A549 (cell line): ENCODE measurements at regions not wholly inside any gene's neighbourhood (a gene's known extent, or its start where the extent isn't known, plus 50 kb on each side); places are given as distances from the start of the nearest gene placed in this dataset.

ENCODE experiments used
- ATAC-seq, 2 experiments: fragments of 200-7000 bp in 1 of 2; fragments of >200 bp in 1 of 2; cut with Nextera tagmentation in 1 of 2; cut with Tn5 transposase in 1 of 2; 3 replicates each; pipeline versions ENCODE4 v1.8.0 to v1.9.1; 2018 to 2020; ENCODE audit warnings: mild to moderate bottlenecking in 1 of 2, moderate library complexity in 1 of 2
- CTCF ChIA-PET: fragments of 300-600 bp; sonication (Branson Sonifier 250); formaldehyde crosslinking; extraction: SDS; loops from one replicate; lab custom pipeline; 2021; ENCODE audit warnings: antibody characterized with exemption, inconsistent platforms; lab: Yijun Ruan, JAX
- POLR2A ChIA-PET: fragments of 350-600 bp; formaldehyde crosslinking; extraction: SDS; loops from one replicate; lab custom pipeline; 2021; ENCODE audit warnings: antibody characterized with exemption, inconsistent platforms; lab: Yijun Ruan, JAX
- DNase-seq, 2 experiments: peaks; one replicate each; pipeline versions ENCODE4 v3.0.0 to v3.0.0-alpha.2; 2011 to 2016; ENCODE audit warnings: low read depth in 1 of 2, low spot score in 1 of 2
- FAIRE-seq: peaks from 2 replicates; lab custom pipeline; 2011; peaks lifted over from hg19 to GRCh38; lab: Jason Lieb, UNC
- H3K27ac ChIP-seq, 2 experiments: fragments of >200 bp; sonication (Bioruptor Twin); formaldehyde crosslinking; 3 replicates each; pipeline ENCODE4 v1.5.1; 2016 to 2017
- H3K4me1 ChIP-seq: fragments of >200 bp; sonication (Bioruptor Twin); formaldehyde crosslinking; 3 replicates; pipeline ENCODE4 v1.6.1; 2016
- H3K4me2 ChIP-seq: fragments of >200 bp; sonication (Bioruptor Twin); formaldehyde crosslinking; 3 replicates; pipeline ENCODE4 v1.6.1; 2016
- H3K4me3 ChIP-seq: fragments of >200 bp; sonication (Bioruptor Twin); formaldehyde crosslinking; 3 replicates; pipeline ENCODE4 v1.5.1; 2016
- H3K9me3 ChIP-seq: fragments of >200 bp; sonication (Bioruptor Twin); formaldehyde crosslinking; 3 replicates; pipeline ENCODE4 v1.6.1; 2016
- BHLHE40 ChIP-seq: IDR thresholded peaks from 2 replicates; pipeline ENCODE4 v1.6.1; 2012; ENCODE audit warnings: low read depth, low read length, inconsistent platforms
- CBX8 ChIP-seq: fragments of 200-600 bp; sonication (generic); IDR thresholded peaks from 2 replicates; pipeline ENCODE4 v1.6.1; 2016
- CHD2 ChIP-seq: fragments of 150-350 bp; IDR thresholded peaks from 2 replicates; pipeline ENCODE4 v1.6.1; 2014; ENCODE audit warnings: low read length; ENCODE audit not compliant: partially characterized antibody
- EHF ChIP-seq: fragments of 250-450 bp; sonication (Bioruptor Pico); IDR thresholded peaks from 2 replicates; pipeline ENCODE4 v1.5.0; 2020; ENCODE audit warnings: mild to moderate bottlenecking
- EP300 ChIP-seq, 2 experiments: fragments of >200 bp; sonication (Bioruptor Twin); formaldehyde crosslinking; IDR thresholded peaks; 2 replicates in 1 of 2; 3 replicates in 1 of 2; pipeline ENCODE4 v1.6.1; 2016 to 2017
- FOSB ChIP-seq: fragments of 250-450 bp; sonication (Bioruptor Pico); IDR thresholded peaks from 2 replicates; pipeline ENCODE4 v1.5.0; 2020; ENCODE audit warnings: mild to moderate bottlenecking, moderate library complexity
- FOXS1 ChIP-seq: fragments of 250-450 bp; sonication (Bioruptor Pico); IDR thresholded peaks from 2 replicates; pipeline ENCODE4 v1.5.0; 2020; ENCODE audit warnings: mild to moderate bottlenecking, moderate library complexity
- GATA3 ChIP-seq: IDR thresholded peaks from 2 replicates; pipeline ENCODE4 v1.6.1; 2012; ENCODE audit warnings: borderline replicate concordance
- HEYL ChIP-seq: fragments of 250-450 bp; sonication (Bioruptor Pico); IDR thresholded peaks from 2 replicates; pipeline ENCODE4 v1.8.0; 2021; ENCODE audit warnings: mild to moderate bottlenecking, moderate library complexity
- JUN ChIP-seq, 2 experiments: fragments of >200 bp; sonication (Bioruptor Twin); formaldehyde crosslinking; IDR thresholded peaks; 2 replicates in 1 of 2; 3 replicates in 1 of 2; pipeline ENCODE4 v1.6.1; 2016 to 2017
- JUNB ChIP-seq: fragments of >200 bp; sonication (Bioruptor Twin); formaldehyde crosslinking; IDR thresholded peaks from 2 replicates; pipeline ENCODE4 v1.6.1; 2016
- KDM5A ChIP-seq: fragments of 200-600 bp; sonication (generic); IDR thresholded peaks from 2 replicates; pipeline ENCODE4 v1.6.1; 2016; ENCODE audit warnings: antibody characterized with exemption, mild to moderate bottlenecking
- MAX ChIP-seq: IDR thresholded peaks from 2 replicates; pipeline ENCODE4 v1.6.1; 2012
- NFE2L2 ChIP-seq: fragments of 150-350 bp; conservative IDR thresholded peaks from 2 replicates; pipeline ENCODE4 v1.6.1; 2014; ENCODE audit warnings: low read length
- PHF8 ChIP-seq: fragments of 200-600 bp; sonication (generic); IDR thresholded peaks from 2 replicates; pipeline ENCODE4 v1.6.1; 2016; ENCODE audit warnings: low read depth, mild to moderate bottlenecking, antibody characterized with exemption, moderate library complexity, borderline replicate concordance
- POLR2AphosphoS2 ChIP-seq: conservative IDR thresholded peaks from 2 replicates; pipeline ENCODE4 v1.6.1; 2012; ENCODE audit warnings: low read length, improper control_type of control experiment, inconsistent platforms
- RARB ChIP-seq: fragments of 250-450 bp; sonication (Bioruptor Pico); IDR thresholded peaks from 2 replicates; pipeline ENCODE4 v1.8.0; 2021; ENCODE audit warnings: mild to moderate bottlenecking, moderate library complexity
- RFX5 ChIP-seq: fragments of 450-650 bp; IDR thresholded peaks from 2 replicates; pipeline ENCODE4 v1.7.1; 2014; ENCODE audit warnings: antibody characterized with exemption, mild to moderate bottlenecking, moderate library complexity
- SMC3 ChIP-seq: fragments of >200 bp; sonication (Bioruptor Twin); formaldehyde crosslinking; IDR thresholded peaks from 3 replicates; pipeline ENCODE4 v1.6.1; 2018; ENCODE audit warnings: inconsistent platforms
- SREBF2 ChIP-seq: fragments of 450-650 bp; IDR thresholded peaks from 2 replicates; pipeline ENCODE4 v1.6.1; 2014; ENCODE audit warnings: mild to moderate bottlenecking, moderate library complexity
- TP53 ChIP-seq: fragments of 250-450 bp; sonication (Bioruptor Pico); IDR thresholded peaks from 2 replicates; pipeline ENCODE4 v1.5.0; 2021; ENCODE audit warnings: mild to moderate bottlenecking, moderate library complexity
- USF2 ChIP-seq: fragments of 450-650 bp; IDR thresholded peaks from 2 replicates; pipeline ENCODE4 v1.6.1; 2014; ENCODE audit warnings: antibody characterized with exemption
- ZSCAN20 ChIP-seq: fragments of 250-450 bp; sonication (Bioruptor Pico); IDR thresholded peaks from 2 replicates; pipeline ENCODE4 v1.8.0; 2022; ENCODE audit warnings: mild to moderate bottlenecking, moderate library complexity
- WGBS: methylation state at CpG from one replicate; pipeline ENCODE4 v1.1.6; 2017; ENCODE audit errors: missing lambda C conversion rate; 5-methylcytosine and 5-hydroxymethylcytosine counted together
- TF ChIP-seq, protein P1 (sequence below): fragments of 150-350 bp; IDR thresholded peaks from 2 replicates; pipeline ENCODE4 v1.6.1; 2014; ENCODE audit warnings: low read depth, mild to moderate bottlenecking, low read length

GRCh38 chrX:97931586-97931985 lies 1047.9 kb downstream of the RPA4 start:
- ATAC-seq (no peak), FAIRE-seq (no peak), DNase-seq (no peak)
- TF ChIP-seq PHF8 (no peak), JUN (IDR thresholded peaks at IDR 0.05) (no peak), SMC3 (no peak), EP300 (IDR thresholded peaks at IDR 0.05) (no peak), USF2 (no peak), FOSB (CRISPR knock-in tag) (no peak), GATA3 (no peak), HEYL (CRISPR knock-in tag) (no peak)
- Histone ChIP-seq H3K9me3 (no peaks in the 10 kb centered on the region), H3K4me2 (no peak overlapping the region), H3K4me3 (no peak overlapping the region), H3K4me1 (no peaks in the 10 kb centered on the region), H3K27ac (no peak overlapping the region)
- POLR2A ChIA-PET = no interaction called here
- CTCF ChIA-PET = no interaction called here
- 9% methylated on average over 1 of the region's 2 CpGs for WGBS

DNA sequence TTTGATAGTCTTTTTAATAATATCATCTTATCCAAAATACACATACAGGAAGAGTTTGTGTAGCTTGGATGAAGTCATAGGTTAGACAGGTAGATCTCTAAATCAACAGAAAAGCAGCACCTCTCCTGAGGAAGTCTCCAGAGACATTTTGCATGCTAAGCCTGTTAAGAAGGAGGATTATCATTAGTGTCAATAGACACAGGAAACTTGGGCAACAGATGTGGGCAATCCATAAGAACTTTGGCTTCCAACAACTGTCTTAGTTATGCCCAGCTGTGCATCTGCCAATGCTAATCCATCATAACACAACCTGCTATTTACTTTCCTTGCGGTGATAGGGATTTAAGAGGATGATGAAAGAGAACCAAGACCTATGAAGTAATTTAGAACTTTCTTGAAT lies 1052.6 kb downstream of the RPA4 start:
- TF ChIP-seq JUN (IDR thresholded peaks at IDR 0.05) = no peak
- TF ChIP-seq NFE2L2 = no peak
- no peak for TF ChIP-seq ZSCAN20 (CRISPR knock-in tag)
- TF ChIP-seq EP300 (IDR thresholded peaks at IDR 0.05) = no peak
- TF ChIP-seq, protein P1, sequence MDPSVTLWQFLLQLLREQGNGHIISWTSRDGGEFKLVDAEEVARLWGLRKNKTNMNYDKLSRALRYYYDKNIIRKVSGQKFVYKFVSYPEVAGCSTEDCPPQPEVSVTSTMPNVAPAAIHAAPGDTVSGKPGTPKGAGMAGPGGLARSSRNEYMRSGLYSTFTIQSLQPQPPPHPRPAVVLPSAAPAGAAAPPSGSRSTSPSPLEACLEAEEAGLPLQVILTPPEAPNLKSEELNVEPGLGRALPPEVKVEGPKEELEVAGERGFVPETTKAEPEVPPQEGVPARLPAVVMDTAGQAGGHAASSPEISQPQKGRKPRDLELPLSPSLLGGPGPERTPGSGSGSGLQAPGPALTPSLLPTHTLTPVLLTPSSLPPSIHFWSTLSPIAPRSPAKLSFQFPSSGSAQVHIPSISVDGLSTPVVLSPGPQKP = no peak
- no peak for TF ChIP-seq CBX8
- no peak for TF ChIP-seq SREBF2
- TF ChIP-seq KDM5A = no peak
- TF ChIP-seq MAX = no peak
- TF ChIP-seq GATA3 = no peak
- no peak for TF ChIP-seq FOXS1 (CRISPR knock-in tag)
- TF ChIP-seq TP53 (CRISPR knock-in tag) = no peak
- ATAC-seq (no peak), DNase-seq (no peak), FAIRE-seq (no peak)
- Histone ChIP-seq H3K9me3 (no peaks in the 10 kb centered on the region), H3K27ac (no peak overlapping the region), H3K4me3 (no peak overlapping the region), H3K4me1 (no peaks in the 10 kb centered on the region), H3K4me2 (no peak overlapping the region)
- POLR2A ChIA-PET = no interaction called here
- 0% methylated on average over 1 of the region's 1 CpG for WGBS
- CTCF ChIA-PET = no interaction called here

DNA sequence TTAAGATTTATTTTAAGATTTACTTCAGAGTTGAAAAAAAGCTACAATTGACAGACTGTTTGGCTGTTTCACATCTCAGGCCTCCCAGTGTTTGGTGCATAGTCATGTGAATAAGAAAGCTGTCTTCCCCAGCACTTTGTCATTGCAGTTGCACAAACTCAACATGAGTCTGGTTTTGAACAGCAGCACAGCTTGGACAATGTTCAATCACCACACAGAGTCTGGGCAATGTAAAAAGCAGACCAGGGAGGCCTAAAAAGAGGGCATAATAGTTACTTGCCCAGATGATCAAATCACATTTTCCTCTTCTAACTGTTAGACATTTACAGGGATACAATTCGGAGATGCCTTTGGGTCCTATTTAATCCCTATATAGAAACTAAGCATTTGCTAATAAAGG lies 1055.0 kb downstream of the RPA4 start:
- POLR2A ChIA-PET = no interaction called here
- CTCF ChIA-PET = no interaction called here
- TF ChIP-seq RFX5 (no peak), JUNB (no peak), EHF (CRISPR knock-in tag) (no peak), GATA3 (no peak), JUN (IDR thresholded peaks at IDR 0.05) (no peak), POLR2AphosphoS2 (no peak), RARB (CRISPR knock-in tag) (no peak), FOSB (CRISPR knock-in tag) (no peak), BHLHE40 (no peak), CHD2 (no peak)
- Histone ChIP-seq H3K27ac (no peak overlapping the region), H3K4me2 (no peak overlapping the region), H3K9me3 (no peaks in the 10 kb centered on the region), H3K4me3 (no peak overlapping the region), H3K4me1 (no peaks in the 10 kb centered on the region)
- ATAC-seq (no peak), FAIRE-seq (no peak), DNase-seq (no peak)
- WGBS = 0% methylated on average over 1 of the region's 1 CpG
